Upper lobe of left lung (tissue), 6 donors: ENCODE measurements at regions not wholly inside any gene's neighbourhood (a gene's known extent, or its start where the extent isn't known, plus 50 kb on each side); places are given as distances from the start of the nearest gene placed in this dataset.

ENCODE experiments used
- ATAC-seq, 2 donors: fragments of 200-7000 bp; cut with Tn5 transposase; one replicate each; pipeline ENCODE4 v1.9.1; 2022; ENCODE audit warnings: mild to moderate bottlenecking in 2 of 2, moderate library complexity in 2 of 2; ENCODE audit not compliant: low FRiP score in 2 of 2
- DNase-seq, 2 donors: peaks; one replicate each; pipeline ENCODE4 v3.0.0-alpha.2; 2019 to 2020
- H3K27ac ChIP-seq, 4 donors: fragments of 200-600 bp; sonication (generic); one replicate each; pipeline ENCODE4 v1.5.1; 2016 to 2019
- H3K27me3 ChIP-seq, 4 donors: fragments of 200-600 bp; sonication (generic); one replicate each; pipeline ENCODE4 v1.5.1; 2017 to 2019
- H3K36me3 ChIP-seq, 4 donors: fragments of 200-600 bp; sonication (generic); one replicate each; pipeline ENCODE4 v1.5.1; 2016 to 2019
- H3K4me1 ChIP-seq, 4 donors: fragments of 200-600 bp; sonication (generic); one replicate each; pipeline ENCODE4 v1.5.1; 2018 to 2019
- H3K4me3 ChIP-seq, 4 donors: fragments of 200-600 bp; sonication (generic); one replicate each; pipeline ENCODE4 v1.5.1; 2017 to 2019; ENCODE audit warnings: mild to moderate bottlenecking in 2 of 4, moderate library complexity in 1 of 4
- H3K9me3 ChIP-seq, 4 donors: fragments of 200-600 bp; sonication (generic); one replicate each; pipeline ENCODE4 v1.5.1; 2018 to 2019
- EP300 ChIP-seq, 4 donors: sonication (generic); formaldehyde crosslinking; IDR thresholded peaks; one replicate each; pipeline ENCODE4 v1.5.1; 2017; ENCODE audit warnings: antibody characterized with exemption in 4 of 4, control low read depth in 2 of 4
- POLR2A ChIP-seq, 4 donors: fragments of 450-650 bp; IDR thresholded peaks; one replicate each; pipeline ENCODE4 v1.5.1; 2016 to 2017; ENCODE audit warnings: antibody characterized with exemption in 4 of 4, mild to moderate bottlenecking in 2 of 4
- POLR2AphosphoS5 ChIP-seq, 2 donors: sonication (generic); formaldehyde crosslinking; IDR thresholded peaks; one replicate each; pipeline ENCODE4 v1.5.1; 2017; ENCODE audit warnings: antibody characterized with exemption in 2 of 2
- WGBS, 2 donors: methylation state at CpG; one replicate each; pipeline ENCODE4 v1.1.5; 2017 to 2018; 5-methylcytosine and 5-hydroxymethylcytosine counted together
- TF ChIP-seq, protein P1 (sequence below), 6 experiments: fragments of 450-650 bp in 4 of 6; fragments of 200-600 bp in 2 of 6; sonication (generic) in 2 of 6; IDR thresholded peaks; one replicate each; pipeline ENCODE4 v1.5.1; 2016 to 2019; ENCODE audit warnings: antibody characterized with exemption in 6 of 6
- donor health status: DM: no; HTN: no; CAD: no; lungs with moderate emphysema.
- donor health status: DM: no; HTN: yes; CAD: no; lungs with severe emphysema.

DNA sequence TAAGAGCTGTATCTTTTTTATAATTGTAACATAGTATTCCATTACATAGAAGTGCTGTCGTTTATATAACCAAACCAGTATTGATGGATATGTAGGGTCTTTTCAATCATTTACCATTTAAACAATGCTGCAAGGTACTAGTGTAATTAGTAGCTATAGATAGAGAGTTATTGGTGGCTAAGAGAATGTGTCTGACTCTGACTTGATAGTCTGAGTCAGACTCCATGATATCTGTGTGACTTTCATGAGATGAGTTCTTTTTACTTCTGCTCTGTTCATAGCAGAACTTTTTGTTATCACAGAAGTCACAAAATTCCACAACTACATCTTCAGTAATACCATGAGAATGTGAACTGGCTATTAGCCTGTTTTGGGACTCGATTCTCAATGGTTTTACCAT, 150.6 kb downstream of the FHIP1A start:
- H3K9me3 ChIP-seq = no peaks in the 10 kb centered on the region
- H3K4me1 ChIP-seq = no peaks in the 10 kb centered on the region
- no peaks in the 10 kb centered on the region for H3K36me3 ChIP-seq
- no peak for TF ChIP-seq POLR2A (IDR thresholded peaks at IDR 0.05)
- TF ChIP-seq, protein P1, sequence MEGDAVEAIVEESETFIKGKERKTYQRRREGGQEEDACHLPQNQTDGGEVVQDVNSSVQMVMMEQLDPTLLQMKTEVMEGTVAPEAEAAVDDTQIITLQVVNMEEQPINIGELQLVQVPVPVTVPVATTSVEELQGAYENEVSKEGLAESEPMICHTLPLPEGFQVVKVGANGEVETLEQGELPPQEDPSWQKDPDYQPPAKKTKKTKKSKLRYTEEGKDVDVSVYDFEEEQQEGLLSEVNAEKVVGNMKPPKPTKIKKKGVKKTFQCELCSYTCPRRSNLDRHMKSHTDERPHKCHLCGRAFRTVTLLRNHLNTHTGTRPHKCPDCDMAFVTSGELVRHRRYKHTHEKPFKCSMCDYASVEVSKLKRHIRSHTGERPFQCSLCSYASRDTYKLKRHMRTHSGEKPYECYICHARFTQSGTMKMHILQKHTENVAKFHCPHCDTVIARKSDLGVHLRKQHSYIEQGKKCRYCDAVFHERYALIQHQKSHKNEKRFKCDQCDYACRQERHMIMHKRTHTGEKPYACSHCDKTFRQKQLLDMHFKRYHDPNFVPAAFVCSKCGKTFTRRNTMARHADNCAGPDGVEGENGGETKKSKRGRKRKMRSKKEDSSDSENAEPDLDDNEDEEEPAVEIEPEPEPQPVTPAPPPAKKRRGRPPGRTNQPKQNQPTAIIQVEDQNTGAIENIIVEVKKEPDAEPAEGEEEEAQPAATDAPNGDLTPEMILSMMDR (IDR thresholded peaks at IDR 0.05) = no peak
- no peak for TF ChIP-seq POLR2AphosphoS5 (IDR thresholded peaks at IDR 0.05)
- no peak for TF ChIP-seq EP300 (IDR thresholded peaks at IDR 0.05)
- DNase-seq = no peak
- 69 to 75% methylated on average over 2 of the region's 2 CpGs for WGBS, 2 donors
- H3K27me3 ChIP-seq = no peaks in the 10 kb centered on the region
- ATAC-seq = no peak
- no peak overlapping the region for H3K27ac ChIP-seq
- no peak overlapping the region for H3K4me3 ChIP-seq

DNA sequence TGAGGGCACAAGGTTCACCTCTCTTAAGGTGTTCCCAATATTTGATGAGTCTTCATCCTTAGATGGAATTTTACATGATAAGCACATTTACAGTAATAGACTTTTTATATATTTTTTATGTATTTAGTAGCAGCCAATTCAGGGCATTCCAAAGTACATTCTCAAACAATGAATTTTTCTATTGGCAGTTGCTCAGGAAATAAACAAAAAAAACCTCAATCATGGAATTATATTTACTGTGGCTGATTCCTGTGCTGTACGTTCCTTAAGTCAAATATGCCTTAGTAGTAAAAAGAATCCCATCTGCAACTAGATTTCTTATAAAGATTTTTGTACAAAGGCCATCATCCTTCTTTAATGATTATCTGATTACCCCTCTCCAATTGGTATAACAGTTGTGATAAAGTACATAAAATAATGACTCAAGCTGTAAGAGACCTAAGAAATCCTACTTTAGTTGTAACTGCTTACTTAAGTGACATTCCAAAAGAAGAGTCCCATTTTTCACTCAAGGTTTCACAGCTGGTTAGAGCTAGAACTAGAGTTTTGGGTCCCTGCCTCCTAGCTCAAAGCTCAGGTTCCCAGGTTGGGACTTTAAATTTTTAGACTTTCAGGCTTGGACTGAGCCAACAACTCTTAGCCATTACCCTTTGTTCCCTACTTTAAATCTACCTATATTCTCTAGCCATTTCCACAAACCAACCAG, 152.7 kb downstream of the FHIP1A start:
- Histone ChIP-seq H3K27me3 (no peaks in the 10 kb centered on the region), H3K4me1 (no peaks in the 10 kb centered on the region), H3K4me3 (no peak overlapping the region), H3K36me3 (no peaks in the 10 kb centered on the region), H3K9me3 (no peaks in the 10 kb centered on the region), H3K27ac (no peak overlapping the region)
- no peak for ATAC-seq
- TF ChIP-seq POLR2A (IDR thresholded peaks at IDR 0.05) = no peak
- TF ChIP-seq EP300 (IDR thresholded peaks at IDR 0.05) = no peak
- DNase-seq = no peak
- 21 to 37% methylated on average over 1 of the region's 1 CpG for WGBS, 2 donors

DNA sequence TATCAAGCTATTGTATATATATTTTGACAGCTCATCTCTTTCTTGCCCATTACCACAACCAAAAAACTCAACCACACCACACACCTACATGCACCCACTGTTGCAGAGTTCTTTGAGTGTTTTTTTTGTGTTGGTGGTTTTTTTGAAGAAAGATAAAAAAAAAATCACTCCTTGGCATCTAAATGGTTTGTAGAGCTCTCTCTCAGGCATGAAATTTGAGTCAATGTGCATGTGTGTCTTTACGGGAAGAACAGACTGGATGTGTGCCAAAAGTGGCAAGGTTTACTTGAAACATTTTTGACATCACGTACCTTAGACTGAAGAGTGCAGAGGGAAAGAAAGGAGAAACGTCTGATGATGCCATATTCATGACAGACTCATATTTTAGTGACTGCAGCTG, 154.2 kb downstream of the FHIP1A start:
- 19 to 26% methylated on average over 3 of the region's 3 CpGs for WGBS, 2 donors
- DNase-seq (no peak), ATAC-seq (no peak)
- Histone ChIP-seq H3K36me3 (no peaks in the 10 kb centered on the region), H3K4me1 (no peaks in the 10 kb centered on the region), H3K27ac (no peak overlapping the region), H3K9me3 (no peaks in the 10 kb centered on the region), H3K4me3 (no peak overlapping the region), H3K27me3 (no peaks in the 10 kb centered on the region)
- TF ChIP-seq EP300 (IDR thresholded peaks at IDR 0.05) (no peak), POLR2A (IDR thresholded peaks at IDR 0.05) (no peak), POLR2AphosphoS5 (IDR thresholded peaks at IDR 0.05) (no peak)
- TF ChIP-seq, protein P1 (IDR thresholded peaks at IDR 0.05) = no peak

DNA sequence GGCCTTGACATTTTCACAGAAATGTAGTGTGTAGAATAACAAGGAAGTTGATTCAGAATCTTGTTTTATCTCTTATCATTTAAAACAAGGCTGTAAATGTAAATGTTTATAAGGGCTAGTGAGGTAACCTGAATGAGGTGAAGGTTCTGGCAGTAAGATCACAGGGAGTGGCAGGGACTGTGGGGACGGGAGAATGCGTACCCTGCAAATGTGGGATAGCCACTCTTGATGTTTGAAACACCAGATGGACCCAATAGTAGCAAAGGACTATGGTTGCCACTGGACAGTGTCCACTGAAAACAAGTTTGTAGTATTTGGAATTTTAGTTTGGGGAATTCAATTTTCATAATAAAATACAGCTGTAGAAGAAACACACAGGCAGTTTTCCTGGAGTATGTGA, 155.3 kb downstream of the FHIP1A start:
- Histone ChIP-seq H3K4me3 (no peak overlapping the region), H3K4me1 (no peaks in the 10 kb centered on the region), H3K36me3 (no peaks in the 10 kb centered on the region), H3K9me3 (no peaks in the 10 kb centered on the region), H3K27ac (no peak overlapping the region), H3K27me3 (no peaks in the 10 kb centered on the region)
- no peak for ATAC-seq
- 64 to 67% methylated on average over 2 of the region's 2 CpGs for WGBS, 2 donors
- no peak for DNase-seq
- TF ChIP-seq EP300 (IDR thresholded peaks at IDR 0.05) (no peak), POLR2A (IDR thresholded peaks at IDR 0.05) (no peak), POLR2AphosphoS5 (IDR thresholded peaks at IDR 0.05) (no peak)
- TF ChIP-seq, protein P1 (IDR thresholded peaks at IDR 0.05) = no peak

DNA sequence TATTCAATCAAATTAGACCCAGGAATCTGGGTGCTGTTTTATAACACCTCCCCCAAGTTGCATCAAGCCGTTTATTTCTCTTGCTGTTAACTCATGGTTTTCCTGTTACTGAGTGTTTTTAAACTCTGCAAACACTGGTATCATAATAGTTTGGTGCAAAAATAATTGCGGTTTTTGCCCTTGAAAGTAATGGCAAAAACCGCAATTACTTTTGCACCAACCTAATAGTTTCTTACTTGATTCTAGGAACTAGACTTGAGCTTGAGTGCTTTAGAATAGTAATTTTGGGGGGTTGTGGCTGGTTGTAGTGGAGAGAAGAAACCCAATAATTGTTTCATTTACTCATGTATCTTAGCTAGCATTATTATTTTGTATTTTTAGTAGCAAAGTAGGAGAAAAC, 156.6 kb downstream of the FHIP1A start:
- no peaks in the 10 kb centered on the region for H3K9me3 ChIP-seq
- H3K4me1 ChIP-seq = no peaks in the 10 kb centered on the region
- no peak for ATAC-seq
- H3K36me3 ChIP-seq = no peaks in the 10 kb centered on the region
- H3K27me3 ChIP-seq = no peaks in the 10 kb centered on the region
- H3K4me3 ChIP-seq = no peak overlapping the region
- no peak overlapping the region for H3K27ac ChIP-seq
- no peak for DNase-seq
- WGBS, 2 donors = 78 to 79% methylated on average over 3 of the region's 3 CpGs
- TF ChIP-seq POLR2AphosphoS5 (IDR thresholded peaks at IDR 0.05) = no peak
- no peak for TF ChIP-seq POLR2A (IDR thresholded peaks at IDR 0.05)
- no peak for TF ChIP-seq EP300 (IDR thresholded peaks at IDR 0.05)
- TF ChIP-seq, protein P1 (IDR thresholded peaks at IDR 0.05) = no peak
